A549 (cell line): ENCODE measurements at regions not wholly inside any gene's neighbourhood (a gene's known extent, or its start where the extent isn't known, plus 50 kb on each side); places are given as distances from the start of the nearest gene placed in this dataset.

Source experiments
- ATAC-seq, 2 experiments: fragments of 200-7000 bp in 1 of 2; fragments of >200 bp in 1 of 2; cut with Nextera tagmentation in 1 of 2; cut with Tn5 transposase in 1 of 2; 3 replicates each; pipeline versions ENCODE4 v1.8.0 to v1.9.1; 2018 to 2020; ENCODE audit warnings: mild to moderate bottlenecking in 1 of 2, moderate library complexity in 1 of 2
- CTCF ChIA-PET: fragments of 300-600 bp; sonication (Branson Sonifier 250); formaldehyde crosslinking; extraction: SDS; loops from one replicate; lab custom pipeline; 2021; ENCODE audit warnings: antibody characterized with exemption, inconsistent platforms; lab: Yijun Ruan, JAX
- POLR2A ChIA-PET: fragments of 350-600 bp; formaldehyde crosslinking; extraction: SDS; loops from one replicate; lab custom pipeline; 2021; ENCODE audit warnings: antibody characterized with exemption, inconsistent platforms; lab: Yijun Ruan, JAX
- DNase-seq, 2 experiments: peaks; one replicate each; pipeline versions ENCODE4 v3.0.0 to v3.0.0-alpha.2; 2011 to 2016; ENCODE audit warnings: low read depth in 1 of 2, low spot score in 1 of 2
- FAIRE-seq: peaks from 2 replicates; lab custom pipeline; 2011; peaks lifted over from hg19 to GRCh38; lab: Jason Lieb, UNC
- H3K27ac ChIP-seq, 2 experiments: fragments of >200 bp; sonication (Bioruptor Twin); formaldehyde crosslinking; 3 replicates each; pipeline ENCODE4 v1.5.1; 2016 to 2017
- H3K4me1 ChIP-seq: fragments of >200 bp; sonication (Bioruptor Twin); formaldehyde crosslinking; 3 replicates; pipeline ENCODE4 v1.6.1; 2016
- H3K4me2 ChIP-seq: fragments of >200 bp; sonication (Bioruptor Twin); formaldehyde crosslinking; 3 replicates; pipeline ENCODE4 v1.6.1; 2016
- H3K4me3 ChIP-seq: fragments of >200 bp; sonication (Bioruptor Twin); formaldehyde crosslinking; 3 replicates; pipeline ENCODE4 v1.5.1; 2016
- H3K9me3 ChIP-seq: fragments of >200 bp; sonication (Bioruptor Twin); formaldehyde crosslinking; 3 replicates; pipeline ENCODE4 v1.6.1; 2016
- BHLHE40 ChIP-seq: IDR thresholded peaks from 2 replicates; pipeline ENCODE4 v1.6.1; 2012; ENCODE audit warnings: low read depth, low read length, inconsistent platforms
- CBX2 ChIP-seq: fragments of 200-600 bp; sonication (generic); IDR thresholded peaks from 2 replicates; pipeline ENCODE4 v1.6.1; 2016; ENCODE audit warnings: low read depth, mild to moderate bottlenecking, borderline replicate concordance
- CEBPB ChIP-seq, 2 experiments: fragments of >200 bp in 1 of 2; sonication (Bioruptor Twin) in 1 of 2; formaldehyde crosslinking in 1 of 2; IDR thresholded peaks; 2 replicates each; pipeline ENCODE4 v1.6.1; 2012 to 2016
- EHMT2 ChIP-seq: fragments of 200-600 bp; sonication (generic); IDR thresholded peaks from 2 replicates; pipeline ENCODE4 v1.6.1; 2016; ENCODE audit warnings: antibody characterized with exemption, low read depth, mild to moderate bottlenecking, moderate library complexity
- EP300 ChIP-seq, 2 experiments: fragments of >200 bp; sonication (Bioruptor Twin); formaldehyde crosslinking; IDR thresholded peaks; 2 replicates in 1 of 2; 3 replicates in 1 of 2; pipeline ENCODE4 v1.6.1; 2016 to 2017
- ESRRA ChIP-seq: fragments of 150-350 bp; IDR thresholded peaks from 2 replicates; pipeline ENCODE4 v1.6.1; 2014; ENCODE audit warnings: mild to moderate bottlenecking, low read length, borderline replicate concordance
- FOSB ChIP-seq: fragments of 250-450 bp; sonication (Bioruptor Pico); IDR thresholded peaks from 2 replicates; pipeline ENCODE4 v1.5.0; 2020; ENCODE audit warnings: mild to moderate bottlenecking, moderate library complexity
- GATA3 ChIP-seq: IDR thresholded peaks from 2 replicates; pipeline ENCODE4 v1.6.1; 2012; ENCODE audit warnings: borderline replicate concordance
- HEYL ChIP-seq: fragments of 250-450 bp; sonication (Bioruptor Pico); IDR thresholded peaks from 2 replicates; pipeline ENCODE4 v1.8.0; 2021; ENCODE audit warnings: mild to moderate bottlenecking, moderate library complexity
- HOXA7 ChIP-seq: fragments of 250-450 bp; sonication (Bioruptor Pico); IDR thresholded peaks from 2 replicates; pipeline ENCODE4 v1.5.0; 2020; ENCODE audit warnings: mild to moderate bottlenecking, moderate library complexity
- HOXB13 ChIP-seq: fragments of 250-450 bp; sonication (Bioruptor Pico); IDR thresholded peaks from 2 replicates; pipeline ENCODE4 v1.5.0; 2020; ENCODE audit warnings: low read depth, mild to moderate bottlenecking, moderate library complexity
- HOXB5 ChIP-seq: fragments of 250-450 bp; sonication (Bioruptor Pico); IDR thresholded peaks from 2 replicates; pipeline ENCODE4 v1.5.0; 2020; ENCODE audit warnings: mild to moderate bottlenecking, moderate library complexity
- JUN ChIP-seq, 2 experiments: fragments of >200 bp; sonication (Bioruptor Twin); formaldehyde crosslinking; IDR thresholded peaks; 2 replicates in 1 of 2; 3 replicates in 1 of 2; pipeline ENCODE4 v1.6.1; 2016 to 2017
- KDM5A ChIP-seq: fragments of 200-600 bp; sonication (generic); IDR thresholded peaks from 2 replicates; pipeline ENCODE4 v1.6.1; 2016; ENCODE audit warnings: antibody characterized with exemption, mild to moderate bottlenecking
- MAFK ChIP-seq: fragments of 450-650 bp; IDR thresholded peaks from 2 replicates; pipeline ENCODE4 v1.6.1; 2014; ENCODE audit not compliant: partially characterized antibody
- NPAS2 ChIP-seq: fragments of 250-450 bp; sonication (Bioruptor Pico); IDR thresholded peaks from 2 replicates; pipeline ENCODE4 v1.8.0; 2022; ENCODE audit warnings: mild to moderate bottlenecking, moderate library complexity, borderline replicate concordance
- RAD21 ChIP-seq, 2 experiments: fragments of >200 bp in 1 of 2; sonication (Bioruptor Twin) in 1 of 2; formaldehyde crosslinking in 1 of 2; IDR thresholded peaks in 1 of 2; conservative IDR thresholded peaks in 1 of 2; 2 replicates in 1 of 2; 3 replicates in 1 of 2; pipeline ENCODE4 v1.6.1; 2012 to 2018; ENCODE audit warnings: inconsistent platforms in 1 of 2
- RARB ChIP-seq: fragments of 250-450 bp; sonication (Bioruptor Pico); IDR thresholded peaks from 2 replicates; pipeline ENCODE4 v1.8.0; 2021; ENCODE audit warnings: mild to moderate bottlenecking, moderate library complexity
- RFX5 ChIP-seq: fragments of 450-650 bp; IDR thresholded peaks from 2 replicates; pipeline ENCODE4 v1.7.1; 2014; ENCODE audit warnings: antibody characterized with exemption, mild to moderate bottlenecking, moderate library complexity
- TFCP2L1 ChIP-seq: fragments of 250-450 bp; sonication (Bioruptor Pico); IDR thresholded peaks from 2 replicates; pipeline ENCODE4 v1.5.0; 2021; ENCODE audit warnings: mild to moderate bottlenecking
- ZNF302 ChIP-seq: fragments of 250-450 bp; sonication (Bioruptor Pico); IDR thresholded peaks from 2 replicates; pipeline ENCODE4 v1.9.0; 2021; ENCODE audit warnings: inconsistent platforms, mild to moderate bottlenecking, moderate library complexity
- WGBS: methylation state at CpG from one replicate; pipeline ENCODE4 v1.1.6; 2017; ENCODE audit errors: missing lambda C conversion rate; 5-methylcytosine and 5-hydroxymethylcytosine counted together
- TF ChIP-seq, protein P1 (sequence below): fragments of >200 bp; sonication (Bioruptor Twin); formaldehyde crosslinking; IDR thresholded peaks from 2 replicates; pipeline ENCODE4 v1.6.1; 2016
- TF ChIP-seq, protein P2 (sequence below): fragments of 250-450 bp; sonication (Bioruptor Pico); IDR thresholded peaks from 2 replicates; pipeline ENCODE4 v1.5.0; 2020; ENCODE audit warnings: low read depth, mild to moderate bottlenecking, moderate library complexity
- TF ChIP-seq, protein P3 (sequence below): IDR thresholded peaks from 2 replicates; pipeline ENCODE4 v1.6.1; 2012; ENCODE audit warnings: low read depth, borderline replicate concordance
- TF ChIP-seq, protein P4 (sequence below): fragments of 450-650 bp; IDR thresholded peaks from 2 replicates; pipeline ENCODE4 v1.6.1; 2014; ENCODE audit warnings: antibody characterized with exemption
- TF ChIP-seq, protein P5 (sequence below): IDR thresholded peaks from 2 replicates; pipeline ENCODE4 v1.6.1; 2012
- TF ChIP-seq, protein P6 (sequence below): fragments of 150-350 bp; IDR thresholded peaks from 2 replicates; pipeline ENCODE4 v1.6.1; 2014; ENCODE audit warnings: low read depth, mild to moderate bottlenecking, low read length

DNA sequence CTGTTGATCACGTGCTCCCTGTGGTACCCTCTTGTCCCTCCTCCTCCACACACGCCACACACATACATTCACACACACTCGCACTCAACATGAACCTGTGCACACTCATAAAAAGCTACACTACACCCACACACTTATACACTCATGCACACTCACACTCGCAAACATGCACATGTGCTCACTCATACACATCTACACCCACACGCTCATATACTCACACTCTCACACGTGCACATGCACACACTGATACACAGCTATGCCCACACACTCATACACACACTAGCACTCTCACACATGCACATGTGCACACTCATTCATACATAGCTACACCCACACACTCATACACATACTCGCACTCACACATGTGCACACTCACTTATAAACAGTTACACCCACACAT is 113.6 kb downstream of the LRATD1 start:
- H3K27ac ChIP-seq = no peak overlapping the region
- no peak for ATAC-seq
- no peak overlapping the region for H3K4me2 ChIP-seq
- no peak for TF ChIP-seq JUN (IDR thresholded peaks at IDR 0.05)
- TF ChIP-seq CBX2 = no peak
- TF ChIP-seq FOSB (CRISPR knock-in tag) = no peak
- TF ChIP-seq ZNF302 = no peak
- TF ChIP-seq CEBPB (IDR thresholded peaks at IDR 0.05) = no peak
- TF ChIP-seq TFCP2L1 = no peak
- TF ChIP-seq, protein P1, sequence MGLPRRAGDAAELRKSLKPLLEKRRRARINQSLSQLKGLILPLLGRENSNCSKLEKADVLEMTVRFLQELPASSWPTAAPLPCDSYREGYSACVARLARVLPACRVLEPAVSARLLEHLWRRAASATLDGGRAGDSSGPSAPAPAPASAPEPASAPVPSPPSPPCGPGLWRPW = no peak
- TF ChIP-seq KDM5A = no peak
- no peak for TF ChIP-seq RFX5
- TF ChIP-seq BHLHE40 = no peak
- TF ChIP-seq GATA3 = no peak
- TF ChIP-seq, protein P2, sequence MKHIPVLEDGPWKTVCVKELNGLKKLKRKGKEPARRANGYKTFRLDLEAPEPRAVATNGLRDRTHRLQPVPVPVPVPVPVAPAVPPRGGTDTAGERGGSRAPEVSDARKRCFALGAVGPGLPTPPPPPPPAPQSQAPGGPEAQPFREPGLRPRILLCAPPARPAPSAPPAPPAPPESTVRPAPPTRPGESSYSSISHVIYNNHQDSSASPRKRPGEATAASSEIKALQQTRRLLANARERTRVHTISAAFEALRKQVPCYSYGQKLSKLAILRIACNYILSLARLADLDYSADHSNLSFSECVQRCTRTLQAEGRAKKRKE = no peak
- TF ChIP-seq, protein P3, sequence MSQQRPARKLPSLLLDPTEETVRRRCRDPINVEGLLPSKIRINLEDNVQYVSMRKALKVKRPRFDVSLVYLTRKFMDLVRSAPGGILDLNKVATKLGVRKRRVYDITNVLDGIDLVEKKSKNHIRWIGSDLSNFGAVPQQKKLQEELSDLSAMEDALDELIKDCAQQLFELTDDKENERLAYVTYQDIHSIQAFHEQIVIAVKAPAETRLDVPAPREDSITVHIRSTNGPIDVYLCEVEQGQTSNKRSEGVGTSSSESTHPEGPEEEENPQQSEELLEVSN = no peak
- CTCF ChIA-PET = no interaction called here
- DNase-seq = no peak
- H3K4me3 ChIP-seq = no peak overlapping the region
- 22% methylated on average over 7 of the region's 7 CpGs for whole genome bisulfite sequencing
- FAIRE-seq = no peak
- H3K9me3 ChIP-seq = peaks cover 4% of the 10 kb centered on the region; the same call in 1 of the 3 replicates
- no peaks in the 10 kb centered on the region for H3K4me1 ChIP-seq
- POLR2A ChIA-PET = no interaction called here

DNA sequence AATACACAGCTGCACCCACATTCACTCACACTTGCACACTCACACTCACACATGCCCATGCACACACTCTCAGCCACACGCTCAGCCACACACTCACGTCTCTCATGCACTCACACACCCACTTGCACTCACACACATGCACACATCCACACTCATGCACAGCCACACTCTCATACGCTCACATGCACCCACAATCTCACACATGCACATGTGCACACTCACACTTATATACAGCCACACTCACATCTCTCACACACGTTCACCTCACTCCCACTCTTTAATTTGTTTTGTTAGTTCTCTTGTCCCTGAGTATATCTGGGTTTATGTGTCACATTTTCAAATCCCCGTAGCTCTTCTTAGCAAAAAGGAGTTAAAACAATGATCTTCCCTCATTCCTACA is 114.9 kb downstream of the LRATD1 start:
- DNase-seq = no peak

DNA sequence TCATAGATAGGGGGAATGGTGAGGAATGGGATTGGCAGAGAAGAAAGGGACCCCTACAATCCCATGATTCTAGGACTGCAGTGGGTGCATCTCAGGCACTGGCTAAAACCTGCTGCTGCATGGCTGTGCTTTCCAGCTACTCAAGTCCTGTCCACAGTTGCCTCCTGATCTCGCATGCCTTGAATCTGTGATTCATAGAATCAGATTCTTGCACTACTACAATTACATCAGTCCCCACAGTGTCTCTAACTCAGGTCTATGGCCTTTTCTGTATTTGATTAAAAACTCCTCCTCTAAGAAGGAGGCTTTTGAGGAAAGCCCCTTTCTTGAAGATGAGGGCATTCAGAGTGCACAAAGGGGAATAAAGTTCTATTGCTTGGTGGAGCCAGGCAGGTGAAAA is 117.4 kb downstream of the LRATD1 start:
- Histone ChIP-seq H3K27ac (no peak overlapping the region), H3K9me3 (peaks cover 4% of the 10 kb centered on the region; the same call in 1 of the 3 replicates), H3K4me1 (no peaks in the 10 kb centered on the region), H3K4me3 (no peak overlapping the region), H3K4me2 (no peak overlapping the region)
- ATAC-seq = no peak
- FAIRE-seq = no peak
- ChIA-PET CTCF (no interaction called here), POLR2A (no interaction called here)
- TF ChIP-seq KDM5A = no peak
- TF ChIP-seq, protein P4, sequence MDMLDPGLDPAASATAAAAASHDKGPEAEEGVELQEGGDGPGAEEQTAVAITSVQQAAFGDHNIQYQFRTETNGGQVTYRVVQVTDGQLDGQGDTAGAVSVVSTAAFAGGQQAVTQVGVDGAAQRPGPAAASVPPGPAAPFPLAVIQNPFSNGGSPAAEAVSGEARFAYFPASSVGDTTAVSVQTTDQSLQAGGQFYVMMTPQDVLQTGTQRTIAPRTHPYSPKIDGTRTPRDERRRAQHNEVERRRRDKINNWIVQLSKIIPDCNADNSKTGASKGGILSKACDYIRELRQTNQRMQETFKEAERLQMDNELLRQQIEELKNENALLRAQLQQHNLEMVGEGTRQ = no peak
- TF ChIP-seq MAFK = no peak
- TF ChIP-seq HEYL (CRISPR knock-in tag) = no peak
- no peak for TF ChIP-seq JUN (IDR thresholded peaks at IDR 0.05)
- no peak for TF ChIP-seq RAD21 (conservative IDR thresholded peaks at IDR 0.05 in 1 of 2, IDR thresholded peaks at IDR 0.05 in 1 of 2)
- TF ChIP-seq, protein P5, sequence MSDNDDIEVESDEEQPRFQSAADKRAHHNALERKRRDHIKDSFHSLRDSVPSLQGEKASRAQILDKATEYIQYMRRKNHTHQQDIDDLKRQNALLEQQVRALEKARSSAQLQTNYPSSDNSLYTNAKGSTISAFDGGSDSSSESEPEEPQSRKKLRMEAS = no peak
- no peak for DNase-seq
- 5% methylated on average over 1 of the region's 1 CpG for WGBS

More for the DNA sequence above, 114.9 kb downstream of the LRATD1 start:
- 6% methylated on average over 5 of the region's 5 CpGs for WGBS
- POLR2A ChIA-PET = no interaction called here
- CTCF ChIA-PET = no interaction called here
- ATAC-seq (no peak), FAIRE-seq (no peak)
- Histone ChIP-seq H3K4me2 (no peak overlapping the region), H3K27ac (no peak overlapping the region), H3K4me1 (no peaks in the 10 kb centered on the region), H3K9me3 (peaks cover 4% of the 10 kb centered on the region; the same call in 1 of the 3 replicates), H3K4me3 (no peak overlapping the region)
- TF ChIP-seq NPAS2 (no peak), HOXA7 (no peak), EHMT2 (no peak), RARB (CRISPR knock-in tag) (no peak), HOXB5 (CRISPR knock-in tag) (no peak), EP300 (IDR thresholded peaks at IDR 0.05) (no peak), ESRRA (no peak), HOXB13 (CRISPR knock-in tag) (no peak)
- TF ChIP-seq, protein P6, sequence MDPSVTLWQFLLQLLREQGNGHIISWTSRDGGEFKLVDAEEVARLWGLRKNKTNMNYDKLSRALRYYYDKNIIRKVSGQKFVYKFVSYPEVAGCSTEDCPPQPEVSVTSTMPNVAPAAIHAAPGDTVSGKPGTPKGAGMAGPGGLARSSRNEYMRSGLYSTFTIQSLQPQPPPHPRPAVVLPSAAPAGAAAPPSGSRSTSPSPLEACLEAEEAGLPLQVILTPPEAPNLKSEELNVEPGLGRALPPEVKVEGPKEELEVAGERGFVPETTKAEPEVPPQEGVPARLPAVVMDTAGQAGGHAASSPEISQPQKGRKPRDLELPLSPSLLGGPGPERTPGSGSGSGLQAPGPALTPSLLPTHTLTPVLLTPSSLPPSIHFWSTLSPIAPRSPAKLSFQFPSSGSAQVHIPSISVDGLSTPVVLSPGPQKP = no peak
- TF ChIP-seq, protein P4 = no peak
